KMS-11 (cell line): ENCODE measurements at regions not wholly inside any gene's neighbourhood (a gene's known extent, or its start where the extent isn't known, plus 50 kb on each side); places are given as distances from the start of the nearest gene placed in this dataset.
"Not testable (repeated sequence)": the region's sequence is repeated elsewhere in the genome, so short reads cannot be mapped to it uniquely, and the experiment has no call there.

Source experiments
- H2AFZ ChIP-seq: fragments of 200-600 bp; sonication (generic); 2 replicates; pipeline ENCODE4 v1.6.1; 2016; ENCODE audit warnings: antibody characterized with exemption, mixed run types, low read depth
- H3K27ac ChIP-seq: fragments of 200-600 bp; sonication (generic); 2 replicates; pipeline ENCODE4 v1.6.1; 2016; ENCODE audit warnings: mild to moderate bottlenecking, mixed run types
- H3K27me3 ChIP-seq: fragments of 200-600 bp; sonication (generic); 2 replicates; pipeline ENCODE4 v1.6.1; 2017; ENCODE audit warnings: mild to moderate bottlenecking, low read depth, mixed run types, moderate library complexity; ENCODE audit not compliant: insufficient read depth
- H3K36me3 ChIP-seq: fragments of 200-600 bp; sonication (generic); 2 replicates; pipeline ENCODE4 v1.6.1; 2017; ENCODE audit warnings: mild to moderate bottlenecking, mixed run types; ENCODE audit not compliant: insufficient read depth
- H3K4me1 ChIP-seq: fragments of 200-600 bp; sonication (generic); 2 replicates; pipeline ENCODE4 v1.6.1; 2016; ENCODE audit warnings: mild to moderate bottlenecking, low read depth, mixed run types; ENCODE audit not compliant: poor library complexity, severe bottlenecking
- H3K4me2 ChIP-seq: fragments of 200-600 bp; sonication (generic); 2 replicates; pipeline ENCODE4 v1.7.0; 2016; ENCODE audit warnings: mild to moderate bottlenecking, mixed run types
- H3K4me3 ChIP-seq: fragments of 200-600 bp; sonication (generic); IDR thresholded peaks from 2 replicates; pipeline ENCODE4 v1.6.1; 2017; ENCODE audit warnings: low read depth, low read length, mixed read lengths; ENCODE audit not compliant: insufficient read depth
- H3K79me2 ChIP-seq: fragments of 200-600 bp; sonication (generic); 2 replicates; pipeline ENCODE4 v1.6.1; 2016; ENCODE audit warnings: low read depth, mixed run types; ENCODE audit not compliant: insufficient read depth
- H3K9ac ChIP-seq: fragments of 200-600 bp; sonication (generic); 2 replicates; pipeline ENCODE4 v1.6.1; 2016; ENCODE audit warnings: mild to moderate bottlenecking, mixed run types
- H4K20me1 ChIP-seq: fragments of 200-600 bp; sonication (generic); 2 replicates; pipeline ENCODE4 v1.6.1; 2016; ENCODE audit warnings: mild to moderate bottlenecking, mixed run types; ENCODE audit not compliant: insufficient read depth
- TF ChIP-seq, protein P1 (sequence below): fragments of 200-600 bp; sonication (generic); conservative IDR thresholded peaks from 2 replicates; pipeline ENCODE4 v1.6.1; 2017; ENCODE audit warnings: low read depth, mild to moderate bottlenecking, antibody characterized with exemption, low read length, moderate library complexity, mixed read lengths

DNA sequence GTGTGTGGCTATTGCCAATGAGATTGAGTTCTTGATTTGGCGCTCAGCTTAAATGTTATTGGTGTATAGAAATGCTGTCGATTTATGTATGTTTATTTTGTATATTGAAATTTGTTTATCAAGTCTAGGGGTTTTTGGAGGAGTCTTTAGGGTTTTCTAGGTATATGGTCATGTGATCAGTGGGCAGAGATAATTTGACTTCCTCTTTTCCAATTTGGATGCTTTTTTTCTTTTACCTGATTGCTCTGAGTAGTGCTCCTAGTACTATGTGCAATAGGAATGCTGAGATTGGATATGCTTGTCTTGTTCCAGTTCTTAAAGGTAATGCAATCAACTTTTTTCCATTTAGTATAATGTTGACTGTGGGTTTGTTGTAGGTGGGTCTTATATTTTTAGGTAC lies 99.8 kb upstream of the PMCH start:
- TF ChIP-seq, protein P1, sequence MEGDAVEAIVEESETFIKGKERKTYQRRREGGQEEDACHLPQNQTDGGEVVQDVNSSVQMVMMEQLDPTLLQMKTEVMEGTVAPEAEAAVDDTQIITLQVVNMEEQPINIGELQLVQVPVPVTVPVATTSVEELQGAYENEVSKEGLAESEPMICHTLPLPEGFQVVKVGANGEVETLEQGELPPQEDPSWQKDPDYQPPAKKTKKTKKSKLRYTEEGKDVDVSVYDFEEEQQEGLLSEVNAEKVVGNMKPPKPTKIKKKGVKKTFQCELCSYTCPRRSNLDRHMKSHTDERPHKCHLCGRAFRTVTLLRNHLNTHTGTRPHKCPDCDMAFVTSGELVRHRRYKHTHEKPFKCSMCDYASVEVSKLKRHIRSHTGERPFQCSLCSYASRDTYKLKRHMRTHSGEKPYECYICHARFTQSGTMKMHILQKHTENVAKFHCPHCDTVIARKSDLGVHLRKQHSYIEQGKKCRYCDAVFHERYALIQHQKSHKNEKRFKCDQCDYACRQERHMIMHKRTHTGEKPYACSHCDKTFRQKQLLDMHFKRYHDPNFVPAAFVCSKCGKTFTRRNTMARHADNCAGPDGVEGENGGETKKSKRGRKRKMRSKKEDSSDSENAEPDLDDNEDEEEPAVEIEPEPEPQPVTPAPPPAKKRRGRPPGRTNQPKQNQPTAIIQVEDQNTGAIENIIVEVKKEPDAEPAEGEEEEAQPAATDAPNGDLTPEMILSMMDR = no peak
- Histone ChIP-seq H3K9ac (no peak overlapping the region), H4K20me1 (no peaks in the 10 kb centered on the region), H3K27me3 (no peaks in the 10 kb centered on the region), H3K4me1 (peaks cover 10% of the 10 kb centered on the region), H3K27ac (no peak overlapping the region), H3K79me2 (no peaks in the 10 kb centered on the region), H3K4me3 (no peak overlapping the region), H3K36me3 (no peaks in the 10 kb centered on the region), H2AFZ (no peak overlapping the region), H3K4me2 (no peak overlapping the region)

DNA sequence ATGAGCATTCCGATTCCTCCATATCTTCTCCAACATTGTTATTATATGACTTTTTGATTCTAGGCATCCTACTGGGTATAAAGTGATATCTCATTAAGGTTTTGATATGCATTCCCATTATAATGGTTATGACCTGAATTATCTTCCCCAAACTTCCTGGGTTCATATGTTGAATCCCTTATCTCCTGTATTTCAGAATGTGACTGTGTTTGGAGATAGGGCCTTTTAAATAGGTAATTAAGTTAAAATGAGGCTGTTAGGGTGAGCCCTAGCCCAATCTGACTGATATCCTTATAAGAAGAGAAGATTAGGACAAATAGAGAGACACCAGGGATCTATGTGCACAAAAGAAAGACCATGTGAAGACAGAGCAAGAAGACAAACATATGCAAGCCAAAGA lies 96.9 kb upstream of the PMCH start:
- TF ChIP-seq, protein P1 = no peak
- H3K9ac ChIP-seq = no peak overlapping the region
- no peak overlapping the region for H3K4me3 ChIP-seq
- no peaks in the 10 kb centered on the region for H3K36me3 ChIP-seq
- H4K20me1 ChIP-seq = no peaks in the 10 kb centered on the region
- H3K4me1 ChIP-seq = no peaks in the 10 kb centered on the region
- H2AFZ ChIP-seq = no peak overlapping the region
- H3K4me2 ChIP-seq = no peak overlapping the region
- H3K27ac ChIP-seq = no peak overlapping the region
- no peaks in the 10 kb centered on the region for H3K27me3 ChIP-seq
- no peaks in the 10 kb centered on the region for H3K79me2 ChIP-seq

DNA sequence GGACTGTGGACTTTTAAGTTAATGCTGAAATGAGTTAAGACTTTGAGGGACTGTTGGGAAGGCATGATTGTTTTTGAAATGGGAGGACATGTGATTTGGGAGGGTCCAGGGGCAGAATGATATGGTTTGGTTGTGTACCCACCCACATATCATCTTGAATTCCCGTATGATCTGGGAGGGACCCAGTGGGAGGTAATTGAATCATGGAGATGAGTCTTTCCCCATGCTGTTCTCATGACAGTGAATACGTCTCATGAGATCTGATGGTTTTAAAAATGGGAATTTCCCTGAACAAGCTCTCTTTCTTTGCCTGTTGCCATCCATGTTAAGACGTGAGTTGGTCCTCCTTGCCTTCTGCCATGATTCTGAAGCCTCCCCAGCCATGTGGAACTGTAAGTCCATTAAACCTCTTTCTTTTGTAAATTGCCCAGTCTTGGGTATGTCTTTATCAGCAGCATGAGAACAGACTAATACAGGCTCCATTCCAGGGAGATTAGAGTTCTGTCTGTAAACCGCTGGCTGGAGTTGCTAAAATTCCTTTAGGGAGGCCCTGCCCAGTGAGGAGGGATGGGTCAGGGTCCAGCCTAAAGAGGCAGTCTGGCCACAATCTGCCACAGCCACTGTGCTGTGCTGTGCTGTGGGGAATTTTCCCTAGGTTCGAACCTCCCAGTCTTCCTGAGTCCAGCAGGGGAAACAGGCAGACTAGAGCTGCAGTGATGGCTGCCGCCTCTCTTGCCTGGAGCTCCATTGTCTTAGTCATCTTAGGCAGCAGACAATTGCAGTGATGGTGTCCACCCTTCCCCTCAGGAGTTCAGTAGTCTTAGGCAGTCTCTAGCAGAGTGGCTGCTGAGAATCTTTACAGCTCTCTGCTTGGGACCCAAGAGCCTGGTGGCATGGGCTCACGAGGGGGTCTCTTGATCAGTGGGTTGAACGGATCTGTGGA lies 94.1 kb upstream of the PMCH start:
- H3K4me1 ChIP-seq, H3K27me3 ChIP-seq, H3K4me3 ChIP-seq, H3K27ac ChIP-seq, H3K36me3 ChIP-seq, H4K20me1 ChIP-seq, H3K9ac ChIP-seq, H2AFZ ChIP-seq, H3K79me2 ChIP-seq, H3K4me2 ChIP-seq: not testable (repeated sequence)

DNA sequence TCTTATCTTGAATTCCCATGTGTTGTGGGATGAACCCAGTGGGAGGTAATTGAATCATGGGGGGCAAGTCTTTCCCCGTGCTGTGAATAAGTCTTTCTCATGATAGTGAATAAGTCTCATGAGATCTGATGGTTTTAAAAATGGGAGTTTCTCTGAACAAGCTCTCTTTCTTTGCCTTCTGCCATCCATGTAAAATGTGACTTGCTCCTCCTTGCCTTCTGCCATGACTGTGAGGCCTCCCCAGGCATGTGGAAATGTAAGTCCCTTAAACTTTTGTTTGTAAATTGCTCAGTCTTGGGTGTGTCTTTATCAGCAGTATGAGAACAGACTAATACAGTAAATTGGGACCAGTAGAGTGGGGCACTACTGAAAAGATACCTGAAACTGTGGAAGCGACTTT lies 92.1 kb upstream of the PMCH start:
- not testable (repeated sequence) for H4K20me1 ChIP-seq, H3K4me2 ChIP-seq, H2AFZ ChIP-seq, H3K9ac ChIP-seq, H3K36me3 ChIP-seq, H3K4me1 ChIP-seq, H3K27ac ChIP-seq, H3K27me3 ChIP-seq, H3K4me3 ChIP-seq, H3K79me2 ChIP-seq

DNA sequence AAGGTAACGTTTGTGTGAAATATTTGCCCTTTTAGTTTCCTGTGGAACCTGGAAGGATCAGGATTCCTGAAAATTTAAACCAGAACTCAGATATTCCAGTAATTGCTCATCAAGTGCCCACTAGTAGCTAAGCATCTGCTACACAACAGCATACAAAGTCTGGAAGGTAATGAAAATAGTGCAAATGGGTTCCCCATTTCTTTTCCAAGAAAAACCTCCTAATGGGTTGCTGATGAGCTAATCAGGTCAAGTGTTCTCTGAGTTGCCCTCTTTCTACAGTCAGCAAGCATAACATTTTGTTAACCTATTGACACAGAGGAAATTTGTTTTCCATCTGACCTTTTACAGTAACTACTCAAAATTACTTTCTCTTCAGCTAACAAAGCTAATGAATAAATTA lies 83.6 kb upstream of the PMCH start:
- Histone ChIP-seq H3K27ac (no peak overlapping the region), H3K27me3 (no peaks in the 10 kb centered on the region), H4K20me1 (no peaks in the 10 kb centered on the region), H3K79me2 (no peaks in the 10 kb centered on the region), H3K36me3 (no peaks in the 10 kb centered on the region), H3K4me2 (no peak overlapping the region), H2AFZ (no peak overlapping the region), H3K4me3 (no peak overlapping the region), H3K9ac (no peak overlapping the region), H3K4me1 (no peaks in the 10 kb centered on the region)
- TF ChIP-seq, protein P1 = no peak

DNA sequence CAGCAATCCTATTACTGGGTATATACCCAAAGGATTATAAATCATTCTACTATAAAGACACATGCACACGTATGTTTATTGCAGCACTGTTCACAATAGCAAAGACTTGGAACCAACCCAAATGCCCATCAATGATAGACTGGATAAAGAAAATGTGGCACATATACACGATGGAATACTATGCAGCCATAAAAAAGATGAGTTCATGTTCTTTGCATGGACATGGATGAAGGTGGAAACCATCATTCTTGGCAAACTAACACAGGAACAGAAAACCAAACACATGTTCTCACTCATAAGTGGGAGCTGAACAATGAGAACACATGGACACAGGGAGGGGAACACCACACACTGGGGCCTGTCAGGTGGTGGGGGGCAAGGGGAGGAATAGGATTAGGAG lies 58.1 kb upstream of the PMCH start:
- H3K9ac ChIP-seq, H3K27ac ChIP-seq, H3K27me3 ChIP-seq, H3K79me2 ChIP-seq, H3K4me3 ChIP-seq, H3K4me2 ChIP-seq, H3K4me1 ChIP-seq, H4K20me1 ChIP-seq, H2AFZ ChIP-seq, H3K36me3 ChIP-seq: not testable (repeated sequence)

DNA sequence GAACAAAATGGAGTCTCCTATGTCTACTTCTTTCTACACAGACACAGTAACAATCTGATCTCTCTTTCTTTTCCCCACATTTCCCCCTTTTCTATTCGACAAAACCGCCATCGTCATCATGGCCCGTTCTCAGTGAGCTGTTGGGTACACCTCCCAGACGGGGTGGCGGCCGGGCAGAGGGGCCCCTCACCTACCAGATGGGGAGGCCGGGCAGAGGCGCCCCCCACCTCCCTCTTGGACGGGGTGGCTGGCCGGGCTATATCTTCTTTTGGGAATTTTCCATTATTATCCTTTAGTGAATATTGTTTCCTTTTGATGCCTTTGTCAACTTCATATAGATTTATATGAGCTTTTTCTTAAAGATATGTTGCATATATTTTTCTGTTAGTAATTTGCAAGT lies 53.4 kb upstream of the PMCH start:
- H3K27me3 ChIP-seq, H3K4me1 ChIP-seq, H3K36me3 ChIP-seq, H2AFZ ChIP-seq, H3K4me3 ChIP-seq, H4K20me1 ChIP-seq, H3K9ac ChIP-seq, H3K27ac ChIP-seq, H3K4me2 ChIP-seq, H3K79me2 ChIP-seq: not testable (repeated sequence)
